GM23338 (cell line): ENCODE measurements at regions not wholly inside any gene's neighbourhood (a gene's known extent, or its start where the extent isn't known, plus 50 kb on each side); places are given as distances from the start of the nearest gene placed in this dataset.
"Not testable (repeated sequence)": the region's sequence is repeated elsewhere in the genome, so short reads cannot be mapped to it uniquely, and the experiment has no call there.

Experiments used
- ATAC-seq: fragments of 200-7000 bp; cut with Tn5 transposase; 3 replicates; pipeline ENCODE4 v1.9.1; 2020
- DNase-seq: peaks from one replicate; pipeline ENCODE4 v3.0.0-alpha.2; 2015; ENCODE audit warnings: low spot score
- H2AFZ ChIP-seq: fragments of 200-600 bp; sonication (generic); 2 replicates; pipeline ENCODE4 v1.8.0; 2016; ENCODE audit warnings: antibody characterized with exemption, mild to moderate bottlenecking, moderate library complexity
- H3F3A ChIP-seq: fragments of 200-600 bp; sonication (generic); replicated peaks from 2 replicates; pipeline ENCODE4 v1.8.0; 2017; ENCODE audit warnings: antibody characterized with exemption, mixed run types, low read depth
- H3K27ac ChIP-seq: fragments of 200-600 bp; sonication (generic); 2 replicates; pipeline ENCODE4 v1.6.1; 2016; ENCODE audit warnings: low read depth
- H3K27me3 ChIP-seq: fragments of 200-600 bp; sonication (generic); 2 replicates; pipeline ENCODE4 v1.8.0; 2016; ENCODE audit warnings: mild to moderate bottlenecking, mixed run types, moderate library complexity; ENCODE audit not compliant: insufficient read depth
- H3K36me3 ChIP-seq: fragments of 200-600 bp; sonication (generic); 2 replicates; pipeline ENCODE4 v1.8.0; 2016; ENCODE audit warnings: mild to moderate bottlenecking; ENCODE audit not compliant: insufficient read depth
- H3K4me1 ChIP-seq: fragments of 200-600 bp; sonication (generic); 2 replicates; pipeline ENCODE4 v1.8.0; 2016; ENCODE audit warnings: mild to moderate bottlenecking, moderate library complexity; ENCODE audit not compliant: insufficient read depth
- H3K4me2 ChIP-seq: fragments of 200-600 bp; sonication (generic); 2 replicates; pipeline ENCODE4 v1.7.1; 2017; ENCODE audit warnings: mixed run types
- H3K4me3 ChIP-seq: fragments of 200-600 bp; sonication (generic); 2 replicates; pipeline ENCODE4 v1.6.1; 2016; ENCODE audit warnings: mixed run types
- H3K79me2 ChIP-seq: fragments of 200-600 bp; sonication (generic); replicated peaks from 2 replicates; pipeline ENCODE4 v1.8.0; 2017; ENCODE audit warnings: mild to moderate bottlenecking; ENCODE audit not compliant: insufficient read depth
- H3K9me2 ChIP-seq: fragments of 200-600 bp; sonication (generic); 2 replicates; pipeline ENCODE4 v1.8.0; 2017; ENCODE audit not compliant: insufficient read depth
- H4K20me1 ChIP-seq: fragments of 200-600 bp; sonication (generic); replicated peaks from 2 replicates; pipeline ENCODE4 v1.8.0; 2017; ENCODE audit warnings: mild to moderate bottlenecking; ENCODE audit not compliant: insufficient read depth
- H3K27ac Mint-ChIP-seq: 2 replicates; pipeline ENCODE4 v1.8.0; 2020; ENCODE audit warnings: inconsistent platforms, mild to moderate bottlenecking, moderate library complexity, mixed read lengths
- H3K27me3 Mint-ChIP-seq: 3 replicates; pipeline ENCODE4 v1.8.0; 2022; ENCODE audit warnings: low read depth, mild to moderate bottlenecking, moderate library complexity, mixed read lengths, inconsistent platforms; ENCODE audit not compliant: insufficient read depth, poor library complexity
- H3K36me3 Mint-ChIP-seq: 3 replicates; pipeline ENCODE4 v1.8.0; 2021; ENCODE audit warnings: low read depth, mild to moderate bottlenecking, inconsistent platforms, moderate library complexity, mixed read lengths
- H3K4me1 Mint-ChIP-seq: 3 replicates; pipeline ENCODE4 v1.8.0; 2020; ENCODE audit warnings: mild to moderate bottlenecking, inconsistent platforms, mixed read lengths
- H3K4me3 Mint-ChIP-seq: 3 replicates; pipeline ENCODE4 v1.8.0; 2021; ENCODE audit warnings: moderate library complexity, mild to moderate bottlenecking, inconsistent platforms, mixed read lengths
- H3K9me3 Mint-ChIP-seq: 3 replicates; pipeline ENCODE4 v1.8.0; 2020; ENCODE audit warnings: moderate library complexity, mild to moderate bottlenecking, inconsistent platforms, mixed read lengths
- CREB1 ChIP-seq: fragments of 250-450 bp; sonication (Bioruptor Pico); IDR thresholded peaks from 2 replicates; pipeline ENCODE4 v1.5.0; 2020; ENCODE audit warnings: low read depth, mild to moderate bottlenecking, moderate library complexity
- ETS1 ChIP-seq: IDR thresholded peaks from 2 replicates; pipeline ENCODE4 v1.6.1; 2016; ENCODE audit warnings: antibody characterized with exemption
- EZH2 ChIP-seq: fragments of 200-600 bp; sonication (generic); IDR thresholded peaks from one replicate; pipeline ENCODE4 v1.8.0; 2017; ENCODE audit warnings: antibody characterized with exemption, mild to moderate bottlenecking, low read depth; ENCODE audit not compliant: unreplicated experiment
- EZH2phosphoT487 ChIP-seq: fragments of 200-600 bp; sonication (generic); IDR thresholded peaks from one replicate; pipeline ENCODE4 v1.8.1; 2018; ENCODE audit warnings: antibody characterized with exemption; ENCODE audit not compliant: unreplicated experiment
- JUNB ChIP-seq: IDR thresholded peaks from one replicate; pipeline ENCODE4 v1.6.1; 2016; ENCODE audit warnings: antibody characterized with exemption; ENCODE audit not compliant: unreplicated experiment
- POLR2AphosphoS5 ChIP-seq: IDR thresholded peaks from 2 replicates; pipeline ENCODE4 v1.6.1; 2016; ENCODE audit warnings: antibody characterized with exemption, low read depth
- REST ChIP-seq: IDR thresholded peaks from one replicate; pipeline ENCODE4 v1.6.1; 2018; ENCODE audit warnings: antibody characterized with exemption; ENCODE audit not compliant: unreplicated experiment
- ZNF114 ChIP-seq: fragments of 250-450 bp; sonication (Bioruptor Pico); IDR thresholded peaks from 2 replicates; pipeline ENCODE4 v1.5.0; 2020; ENCODE audit warnings: mild to moderate bottlenecking, moderate library complexity
- ZNF462 ChIP-seq: fragments of 250-450 bp; sonication (Bioruptor Pico); IDR thresholded peaks from 2 replicates; pipeline ENCODE4 v1.5.0; 2020; ENCODE audit warnings: mild to moderate bottlenecking, moderate library complexity

GRCh38 chr14:80291101-80291500 lies 79.8 kb upstream of the DIO2 start (continued):
- TF ChIP-seq ZNF462, result no peak
- TF ChIP-seq JUNB, result no peak
- no peak for TF ChIP-seq ETS1
- TF ChIP-seq EZH2phosphoT487, result no peak
- no peak for TF ChIP-seq POLR2AphosphoS5
- no peak for TF ChIP-seq ZNF114
- no peak for TF ChIP-seq REST
- no peak for TF ChIP-seq CREB1
- no peak for TF ChIP-seq EZH2

- H3K36me3 ChIP-seq, H4K20me1 ChIP-seq, DNase-seq, H3K27me3 ChIP-seq, H3K4me3 ChIP-seq, H3K4me1 ChIP-seq, H3K4me2 ChIP-seq, H3K27ac Mint-ChIP-seq, H2AFZ ChIP-seq, H3K79me2 ChIP-seq, H3K9me2 ChIP-seq, H3K4me3 Mint-ChIP-seq, H3K36me3 Mint-ChIP-seq, H3F3A ChIP-seq, H3K27me3 Mint-ChIP-seq, ATAC-seq, H3K4me1 Mint-ChIP-seq, H3K27ac ChIP-seq: not testable (repeated sequence)
- peaks cover 12% of the 10 kb centered on the region for H3K9me3 Mint-ChIP-seq
These were observed 75.4 kb upstream of the DIO2 start for GRCh38 chr14:80286744-80287143.
